Thymus (tissue), 11 donors: ENCODE measurements at regions not wholly inside any gene's neighbourhood (a gene's known extent, or its start where the extent isn't known, plus 50 kb on each side); places are given as distances from the start of the nearest gene placed in this dataset.

Experiments
- DNase-seq, 9 donors: peaks; one replicate each; pipeline ENCODE4 v3.0.0-alpha.2; 2013; ENCODE audit warnings: low spot score in 9 of 9, low read depth in 6 of 9, missing footprints in 1 of 9
- H3K27ac ChIP-seq, 2 donors: one replicate each; pipeline ENCODE4 v1.5.1; 2013; ENCODE audit warnings: control low read depth in 1 of 2, low read depth in 1 of 2, low read length in 1 of 2, mild to moderate bottlenecking in 1 of 2, moderate library complexity in 1 of 2
- H3K27me3 ChIP-seq, 2 donors: one replicate each; pipeline ENCODE4 v1.5.1; 2013; ENCODE audit warnings: low read length in 1 of 2; ENCODE audit not compliant: control insufficient read depth in 2 of 2, insufficient read depth in 1 of 2
- H3K36me3 ChIP-seq, 2 donors: one replicate each; pipeline ENCODE4 v1.5.1; 2013; ENCODE audit warnings: low read length in 1 of 2, mild to moderate bottlenecking in 1 of 2, moderate library complexity in 1 of 2; ENCODE audit not compliant: control insufficient read depth in 2 of 2, insufficient read depth in 2 of 2
- H3K4me1 ChIP-seq, 2 donors: one replicate each; pipeline ENCODE4 v1.5.1; 2013; ENCODE audit warnings: low read length in 2 of 2; ENCODE audit not compliant: control insufficient read depth in 2 of 2, insufficient read depth in 2 of 2
- H3K4me3 ChIP-seq, 2 donors: one replicate each; pipeline ENCODE4 v1.5.1; 2013; ENCODE audit warnings: low read length in 2 of 2, control low read depth in 1 of 2, mild to moderate bottlenecking in 1 of 2
- H3K9me3 ChIP-seq, 2 donors: one replicate each; pipeline ENCODE4 v1.5.1; 2013; ENCODE audit warnings: low read length in 1 of 2, mild to moderate bottlenecking in 1 of 2; ENCODE audit not compliant: control insufficient read depth in 2 of 2, insufficient read depth in 1 of 2
- WGBS: extraction: QIAGEN DNeasy Blood & Tissue Kit; methylation state at CpG from one replicate; pipeline ENCODE4 v1.1.7; 2013; 5-methylcytosine and 5-hydroxymethylcytosine counted together
- donor health status: healthy.

DNA sequence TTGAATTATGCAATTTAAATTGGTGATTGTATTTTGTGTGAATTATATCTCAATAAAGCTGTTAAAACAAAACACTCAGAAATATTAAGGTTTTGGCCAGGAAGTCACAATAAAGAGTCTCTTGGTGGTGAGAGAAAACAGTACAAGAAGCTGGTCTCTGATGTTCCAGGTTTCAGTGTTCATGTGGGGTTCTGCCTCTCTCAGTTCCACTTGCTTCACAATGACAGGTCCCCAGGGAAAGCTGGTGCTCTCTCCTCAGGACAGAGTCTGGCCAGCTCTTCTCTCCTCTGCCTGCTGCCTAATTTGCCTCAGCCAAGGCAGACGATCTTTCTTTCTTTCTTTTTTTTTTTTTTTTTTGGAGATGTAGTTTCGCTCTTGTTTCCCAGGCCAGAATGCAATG, 342.9 kb upstream of the PLXNA2 start:
- Histone ChIP-seq H3K27ac (no peak overlapping the region), H3K4me1 (no peaks in the 10 kb centered on the region), H3K4me3 (no peak overlapping the region), H3K27me3 (no peaks in the 10 kb centered on the region), H3K36me3 (no peaks in the 10 kb centered on the region), H3K9me3 (no peaks in the 10 kb centered on the region)
- WGBS = 97% methylated on average over 2 of the region's 2 CpGs
- no peak for DNase-seq

DNA sequence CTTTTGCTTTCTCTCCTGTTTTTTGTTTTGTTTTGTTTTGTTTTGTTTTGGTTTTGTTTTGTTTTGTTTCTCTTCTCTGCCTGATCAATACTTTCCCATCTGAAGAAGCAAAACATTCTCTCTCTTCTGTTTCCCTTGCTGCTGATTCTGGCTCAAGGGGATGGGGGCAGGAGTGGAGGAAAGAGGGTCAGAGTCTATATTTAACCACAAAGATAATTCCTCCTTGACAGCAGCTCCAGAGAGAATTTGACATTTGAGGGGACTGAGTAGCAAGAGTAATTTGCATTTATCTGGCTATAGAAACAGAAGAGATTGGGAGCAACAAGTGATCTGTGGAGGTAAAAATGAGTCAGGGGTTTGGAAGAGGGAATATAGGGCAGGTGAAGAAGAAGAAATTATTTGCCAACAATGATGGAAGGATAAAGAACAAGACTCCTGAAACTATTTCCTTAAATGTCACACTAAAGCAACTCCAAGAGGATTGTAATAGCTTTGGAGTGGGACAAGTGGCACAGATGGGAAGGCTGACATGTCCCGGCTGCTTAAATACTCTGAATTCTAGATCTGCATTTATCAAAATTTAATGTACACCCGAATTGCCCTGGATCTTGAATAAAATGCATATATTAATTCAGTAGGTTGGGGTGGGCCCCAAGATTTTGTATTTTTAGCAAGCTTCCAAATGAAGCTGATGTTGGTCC, 349.3 kb upstream of the PLXNA2 start:
- Histone ChIP-seq H3K27ac (no peak overlapping the region), H3K36me3 (no peaks in the 10 kb centered on the region), H3K27me3 (no peaks in the 10 kb centered on the region), H3K4me1 (no peaks in the 10 kb centered on the region), H3K4me3 (no peak overlapping the region), H3K9me3 (no peaks in the 10 kb centered on the region)
- no peak for DNase-seq
- 90% methylated on average over 2 of the region's 2 CpGs for WGBS

DNA sequence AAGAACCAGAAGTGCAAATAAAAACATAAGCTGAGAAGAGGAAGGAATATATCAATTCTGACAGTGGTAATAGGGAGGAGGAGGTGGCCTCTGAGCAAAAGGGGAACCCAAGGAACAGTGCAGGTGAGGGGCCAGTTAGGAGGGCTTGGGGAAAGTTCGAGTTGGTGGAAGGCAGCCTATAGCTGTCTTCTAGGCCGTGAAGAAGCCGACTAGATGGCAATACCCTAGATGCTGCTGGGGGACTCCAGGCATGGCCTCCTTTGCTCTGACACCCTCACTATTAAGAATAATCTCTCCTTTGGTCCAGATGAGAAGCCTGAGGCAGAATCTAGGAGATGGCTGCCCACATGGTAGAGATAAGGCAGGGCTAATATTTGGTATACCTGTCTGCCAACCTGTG, 351.1 kb upstream of the PLXNA2 start:
- Histone ChIP-seq H3K27ac (no peak overlapping the region), H3K4me1 (no peaks in the 10 kb centered on the region), H3K9me3 (no peaks in the 10 kb centered on the region), H3K27me3 (no peaks in the 10 kb centered on the region), H3K36me3 (no peaks in the 10 kb centered on the region), H3K4me3 (no peak overlapping the region)
- DNase-seq = no peak
- 69% methylated on average over 3 of the region's 3 CpGs for whole genome bisulfite sequencing

DNA sequence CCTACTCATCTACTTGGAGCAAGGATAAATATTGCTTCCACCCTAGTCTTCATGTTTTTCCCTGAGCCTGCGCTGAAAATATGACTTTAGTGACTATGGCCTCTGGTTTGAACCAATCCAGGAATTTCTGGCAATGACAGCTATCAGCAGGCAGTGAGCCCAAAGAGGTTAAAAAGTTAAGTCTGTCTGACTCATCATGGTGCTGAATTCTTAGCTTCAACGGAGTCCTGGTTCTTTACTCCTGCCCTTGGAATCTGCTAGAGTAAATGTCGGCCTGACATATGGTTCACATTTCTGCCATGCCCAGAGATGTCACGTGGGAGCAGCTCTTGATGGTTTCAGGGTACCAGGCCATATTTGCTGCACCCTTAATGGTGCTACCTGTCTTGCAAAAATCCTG, 351.6 kb upstream of the PLXNA2 start:
- no peak overlapping the region for H3K4me3 ChIP-seq
- 94% methylated on average over 4 of the region's 4 CpGs for WGBS
- H3K27me3 ChIP-seq = no peaks in the 10 kb centered on the region
- no peaks in the 10 kb centered on the region for H3K36me3 ChIP-seq
- no peak overlapping the region for H3K27ac ChIP-seq
- DNase-seq = no peak
- H3K9me3 ChIP-seq = no peaks in the 10 kb centered on the region
- no peaks in the 10 kb centered on the region for H3K4me1 ChIP-seq

DNA sequence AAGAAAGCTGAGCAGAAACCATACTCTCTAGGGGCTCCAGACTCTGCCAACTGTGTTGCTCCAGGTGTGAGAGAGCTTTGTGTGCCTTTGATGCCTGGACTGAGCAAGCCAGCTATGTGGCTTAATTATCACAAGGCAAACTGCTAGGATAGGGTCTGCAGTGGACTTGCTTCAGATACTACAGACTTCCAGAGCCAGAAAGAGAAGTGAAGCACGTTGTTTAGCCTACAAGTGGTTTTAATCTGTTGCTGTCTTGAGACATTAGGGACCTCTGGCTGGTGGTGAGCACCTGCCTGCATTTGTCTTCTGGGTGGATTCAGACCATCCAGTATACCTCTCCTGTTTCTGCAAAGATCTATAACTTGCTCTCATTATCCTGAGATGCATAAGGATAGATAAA, 353.4 kb upstream of the PLXNA2 start:
- no peak for DNase-seq
- Histone ChIP-seq H3K36me3 (no peaks in the 10 kb centered on the region), H3K4me1 (no peaks in the 10 kb centered on the region), H3K27me3 (no peaks in the 10 kb centered on the region), H3K4me3 (no peak overlapping the region), H3K9me3 (no peaks in the 10 kb centered on the region), H3K27ac (no peak overlapping the region)
- WGBS = 73% methylated on average over 1 of the region's 1 CpG

DNA sequence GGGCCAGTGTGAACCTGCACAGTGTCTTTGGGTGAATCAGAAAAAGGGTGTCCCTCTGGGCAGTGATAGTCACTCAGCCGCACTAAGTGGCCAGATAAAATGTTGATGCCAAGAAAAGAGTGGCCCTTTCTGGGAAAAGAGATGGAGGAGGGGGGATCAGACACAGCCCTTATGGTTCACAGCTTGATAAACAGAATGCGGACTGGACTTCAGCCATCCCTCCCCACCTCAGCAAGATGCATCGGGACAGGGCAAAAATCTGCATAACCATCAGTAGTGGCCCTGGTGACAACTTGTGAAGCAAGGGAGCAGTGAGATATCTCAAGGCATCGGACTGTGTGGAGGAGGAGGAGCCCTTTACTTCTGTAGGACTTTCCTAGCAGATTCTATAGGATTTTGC, 353.8 kb upstream of the PLXNA2 start:
- Histone ChIP-seq H3K27me3 (no peaks in the 10 kb centered on the region), H3K9me3 (no peaks in the 10 kb centered on the region), H3K4me3 (no peak overlapping the region), H3K36me3 (no peaks in the 10 kb centered on the region), H3K27ac (no peak overlapping the region), H3K4me1 (no peaks in the 10 kb centered on the region)
- no peak for DNase-seq
- 97% methylated on average over 4 of the region's 4 CpGs for WGBS

DNA sequence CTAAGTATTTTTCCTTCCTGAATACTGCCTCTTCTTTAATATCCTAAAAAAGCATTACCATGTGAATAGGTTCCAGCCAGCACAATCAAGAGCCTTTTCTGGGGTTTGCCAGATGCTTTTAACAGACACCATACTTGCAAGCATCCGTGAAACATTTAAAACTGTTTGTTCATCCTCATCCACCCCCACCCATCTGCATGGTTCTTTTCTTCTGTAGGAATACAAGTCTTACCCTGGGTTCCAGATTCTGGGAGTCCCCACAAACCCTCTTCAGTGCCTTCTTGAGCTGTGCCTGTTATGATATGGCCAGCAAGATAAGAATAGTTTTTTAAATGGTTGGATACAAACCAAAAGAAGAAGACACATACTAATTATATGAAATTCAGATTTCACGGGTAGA, 354.9 kb upstream of the PLXNA2 start:
- Histone ChIP-seq H3K9me3 (no peaks in the 10 kb centered on the region), H3K27ac (no peak overlapping the region), H3K36me3 (no peaks in the 10 kb centered on the region), H3K27me3 (no peaks in the 10 kb centered on the region), H3K4me1 (no peaks in the 10 kb centered on the region), H3K4me3 (no peak overlapping the region)
- DNase-seq = no peak
- WGBS = 93% methylated on average over 2 of the region's 2 CpGs

DNA sequence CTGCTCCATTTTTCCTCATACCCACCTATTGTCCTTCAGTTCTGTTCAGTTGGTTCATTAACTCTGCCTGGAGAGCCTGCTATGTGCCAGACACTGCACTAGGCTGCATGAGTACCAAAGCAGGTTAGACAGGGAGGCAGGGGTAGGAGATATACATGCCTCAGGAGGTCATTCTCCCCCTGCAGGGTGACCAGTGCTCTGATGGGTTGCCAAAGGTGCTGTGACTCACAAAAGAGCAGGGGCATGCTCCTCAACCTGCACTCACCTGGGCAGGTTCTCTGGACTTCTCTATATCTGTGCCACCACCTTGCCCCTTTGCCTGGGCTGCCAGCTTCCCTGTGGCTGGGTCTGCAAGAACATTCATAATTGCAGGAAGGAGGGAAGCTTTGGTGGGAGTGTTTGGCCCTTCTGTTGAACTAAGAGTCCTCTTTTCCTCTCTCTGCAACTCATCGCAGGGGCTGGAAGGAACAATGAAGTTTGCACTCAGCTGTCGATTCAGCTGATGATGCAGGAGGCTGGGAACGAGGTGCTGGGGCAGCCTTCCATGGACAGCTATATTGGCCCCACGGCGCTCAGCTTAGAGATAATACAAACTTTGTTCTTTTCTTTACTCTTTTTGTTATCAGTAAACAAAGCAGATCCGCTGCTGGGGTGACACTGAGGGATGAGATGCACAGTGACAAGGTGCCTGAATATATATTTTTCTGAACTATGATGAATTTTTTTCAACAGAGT, 356.4 kb upstream of the PLXNA2 start:
- Histone ChIP-seq H3K27me3 (no peaks in the 10 kb centered on the region), H3K4me3 (no peak overlapping the region), H3K36me3 (no peaks in the 10 kb centered on the region), H3K9me3 (no peaks in the 10 kb centered on the region), H3K27ac (no peak overlapping the region), H3K4me1 (no peaks in the 10 kb centered on the region)
- 82% methylated on average over 6 of the region's 6 CpGs for WGBS
- no peak for DNase-seq

DNA sequence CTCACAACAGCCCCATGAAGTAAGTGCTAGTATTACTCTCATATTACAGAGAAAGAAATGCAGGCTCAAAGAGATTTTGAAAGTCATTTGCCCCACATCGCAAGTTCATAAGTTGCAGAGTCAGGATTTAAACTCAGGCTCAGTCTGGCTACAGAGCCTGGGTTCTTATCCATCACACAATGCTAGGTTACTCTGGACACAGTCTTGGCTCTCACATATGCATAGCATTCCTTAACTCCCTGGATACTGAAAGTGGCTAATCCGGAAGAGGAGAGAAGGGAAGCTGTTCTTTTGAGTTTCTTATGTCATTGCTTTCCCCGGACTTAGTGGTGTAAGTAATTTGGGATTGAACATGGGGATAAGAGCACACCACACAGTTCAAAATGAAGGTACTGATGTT, 357.4 kb upstream of the PLXNA2 start:
- H3K27me3 ChIP-seq = no peaks in the 10 kb centered on the region
- H3K4me3 ChIP-seq = no peak overlapping the region
- no peak for DNase-seq
- H3K36me3 ChIP-seq = no peaks in the 10 kb centered on the region
- 94% methylated on average over 3 of the region's 3 CpGs for WGBS
- H3K9me3 ChIP-seq = no peaks in the 10 kb centered on the region
- no peaks in the 10 kb centered on the region for H3K4me1 ChIP-seq
- no peak overlapping the region for H3K27ac ChIP-seq
